Stimulated activated naive CD8-positive, alpha-beta T cell treated with anti-CD3 and anti-CD28 coated beads, Interleukin-15, Interleukin-2, amounts not matched to agents 100 U/mL and 50 U/mL, for 24 hours (primary cell): ENCODE measurements at regions not wholly inside any gene's neighbourhood (a gene's known extent, or its start where the extent isn't known, plus 50 kb on each side); places are given as distances from the start of the nearest gene placed in this dataset.
"Not testable (repeated sequence)": the region's sequence is repeated elsewhere in the genome, so short reads cannot be mapped to it uniquely, and the experiment has no call there.

Source experiments
- ATAC-seq: fragments of 150-1000 bp; cut with Tn5 transposase; one replicate; pipeline ENCODE4 v1.10.0; 2021
- DNase-seq: peaks from one replicate; pipeline ENCODE4 v3.0.0; 2021

GRCh38 chr6:97347111-97347510 is 64.1 kb upstream of the MMS22L start:
- DNase-seq (no peak), ATAC-seq (no peak)

GRCh38 chr6:97361286-97361685 is 78.3 kb upstream of the MMS22L start:
- DNase-seq (no peak), ATAC-seq (no peak)

- DNase-seq (no peak), ATAC-seq (no peak)
Measured at GRCh38 chr6:97364327-97364726, 81.3 kb upstream of the MMS22L start.

- not testable (repeated sequence) for DNase-seq, ATAC-seq
Measured at GRCh38 chr6:97382071-97382470, 99.1 kb upstream of the MMS22L start.

GRCh38 chr6:97392735-97393134 is 109.7 kb upstream of the MMS22L start:
- DNase-seq (no peak), ATAC-seq (no peak)

GRCh38 chr6:97394160-97394748 is 111.2 kb upstream of the MMS22L start:
- peak; percentile 37 for DNase-seq
- peak; percentile 72 for ATAC-seq

- DNase-seq (no peak), ATAC-seq (no peak)
Measured at GRCh38 chr6:97396880-97397279, 113.9 kb upstream of the MMS22L start.

GRCh38 chr6:97399208-97399607 is 116.2 kb upstream of the MMS22L start:
- DNase-seq = no peak
- no peak for ATAC-seq

- ATAC-seq = no peak
Measured at GRCh38 chr6:97401533-97401932, 118.5 kb upstream of the MMS22L start.

GRCh38 chr6:97405818-97406409 is 122.9 kb upstream of the MMS22L start:
- ATAC-seq (no peak), DNase-seq (no peak)

More at GRCh38 chr6:97401533-97401932, 118.5 kb upstream of the MMS22L start:
- DNase-seq = no peak

GRCh38 chr6:97406633-97407032 is 123.6 kb upstream of the MMS22L start:
- no peak for ATAC-seq
- DNase-seq = no peak

GRCh38 chr6:97411610-97412009 is 128.6 kb upstream of the MMS22L start:
- DNase-seq = no peak
- no peak for ATAC-seq

GRCh38 chr6:97412511-97412910 is 129.5 kb upstream of the MMS22L start:
- no peak for ATAC-seq
- DNase-seq = no peak

GRCh38 chr6:97422171-97422570 is 139.2 kb upstream of the MMS22L start:
- DNase-seq = no peak
- no peak for ATAC-seq

GRCh38 chr6:97423190-97423589 is 140.2 kb upstream of the MMS22L start:
- DNase-seq = no peak
- ATAC-seq = no peak

- DNase-seq = no peak
- ATAC-seq = no peak
Measured at GRCh38 chr6:97427648-97428047, 144.6 kb upstream of the MMS22L start.

GRCh38 chr6:97437087-97437486 is 154.1 kb upstream of the MMS22L start:
- ATAC-seq (no peak), DNase-seq (no peak)

GRCh38 chr6:97438011-97438671 is 155.1 kb upstream of the MMS22L start:
- no peak for DNase-seq
- ATAC-seq = no peak

GRCh38 chr6:97440590-97441176 is 157.7 kb upstream of the MMS22L start:
- ATAC-seq (no peak), DNase-seq (no peak)

GRCh38 chr6:97443408-97444080 is 160.5 kb upstream of the MMS22L start:
- ATAC-seq = no peak
- DNase-seq = no peak

- DNase-seq (no peak), ATAC-seq (no peak)
Measured at GRCh38 chr6:97445407-97445806, 162.4 kb upstream of the MMS22L start.

GRCh38 chr6:97449444-97449966 is 166.5 kb upstream of the MMS22L start:
- DNase-seq (no peak), ATAC-seq (no peak)

GRCh38 chr6:97450087-97450486 is 167.1 kb upstream of the MMS22L start:
- ATAC-seq = no peak
- DNase-seq = no peak
